SK-N-MC (cell line): ENCODE measurements at regions not wholly inside any gene's neighbourhood (a gene's known extent, or its start where the extent isn't known, plus 50 kb on each side); places are given as distances from the start of the nearest gene placed in this dataset.

Experiments
- EZH2 ChIP-seq: fragments of 200-600 bp; sonication (generic); IDR thresholded peaks from one replicate; pipeline ENCODE4 v1.6.1; 2017; ENCODE audit warnings: antibody characterized with exemption
- FOXP2 ChIP-seq: optimal IDR thresholded peaks from 2 replicates; pipeline ENCODE3; 2011; ENCODE audit warnings: mild to moderate bottlenecking, moderate library complexity; ENCODE audit not compliant: insufficient read depth; ENCODE audit errors: extremely low read length, control extremely low read depth
- POLR2AphosphoS5 ChIP-seq: IDR thresholded peaks from 2 replicates; pipeline ENCODE4 v1.6.1; 2012; ENCODE audit warnings: mild to moderate bottlenecking, low read depth, low read length, borderline replicate concordance

- TF ChIP-seq EZH2 (no peak), POLR2AphosphoS5 (no peak), FOXP2 (no peak)
Measured at GRCh38 chr18:67997496-67997895, 481.0 kb upstream of the DSEL start.
